Cerebellar cortex (tissue), 1 donor: ENCODE measurements at regions not wholly inside any gene's neighbourhood (a gene's known extent, or its start where the extent isn't known, plus 50 kb on each side); places are given as distances from the start of the nearest gene placed in this dataset.
"Not testable (repeated sequence)": the region's sequence is repeated elsewhere in the genome, so short reads cannot be mapped to it uniquely, and the experiment has no call there.

Experiments used
- DNase-seq: peaks from one replicate; pipeline ENCODE4 v3.0.0-alpha.2; 2015; ENCODE audit warnings: low spot score

- no peak for DNase-seq
Observed at GRCh38 chr2:19100570-19100969, 257.9 kb downstream of the OSR1 start.

- no peak for DNase-seq
Observed at GRCh38 chr2:19099181-19099580, 259.2 kb downstream of the OSR1 start.

GRCh38 chr2:19098467-19099160 is 259.8 kb downstream of the OSR1 start:
- DNase-seq = no peak

- DNase-seq = not testable (repeated sequence)
Observed at GRCh38 chr2:19089476-19089875, 268.9 kb downstream of the OSR1 start.

- DNase-seq = no peak
Observed at GRCh38 chr2:19086231-19086651, 272.2 kb downstream of the OSR1 start.

- DNase-seq = no peak
Observed at GRCh38 chr2:19078709-19079108, 279.7 kb downstream of the OSR1 start.

- DNase-seq = no peak
Observed at GRCh38 chr2:19073522-19073921, 284.9 kb downstream of the OSR1 start.

GRCh38 chr2:19072161-19072560 is 286.3 kb downstream of the OSR1 start:
- DNase-seq = no peak

GRCh38 chr2:19070886-19071285 is 287.5 kb downstream of the OSR1 start:
- no peak for DNase-seq

- DNase-seq = peak; percentile 88
Observed at GRCh38 chr2:19068206-19068605, 290.2 kb downstream of the OSR1 start.

GRCh38 chr2:19062370-19062769 is 296.1 kb downstream of the OSR1 start:
- no peak for DNase-seq

GRCh38 chr2:19059076-19059475 is 299.3 kb downstream of the OSR1 start:
- no peak for DNase-seq

- DNase-seq = no peak
Observed at GRCh38 chr2:19051203-19051831, 307.1 kb downstream of the OSR1 start.

- DNase-seq = no peak
Observed at GRCh38 chr2:19050354-19050753, 308.1 kb downstream of the OSR1 start.

- no peak for DNase-seq
Observed at GRCh38 chr2:19048593-19049266, 309.7 kb downstream of the OSR1 start.

- DNase-seq = peak; percentile 53
Observed at GRCh38 chr2:19046986-19047780, 311.2 kb downstream of the OSR1 start.

- no peak for DNase-seq
Observed at GRCh38 chr2:19045151-19045550, 313.3 kb downstream of the OSR1 start.

- DNase-seq = no peak
Observed at GRCh38 chr2:19043893-19044292, 314.5 kb downstream of the OSR1 start.

GRCh38 chr2:19041434-19042041 is 316.9 kb downstream of the OSR1 start:
- DNase-seq = no peak

- DNase-seq = no peak
Observed at GRCh38 chr2:19038071-19039015, 320.1 kb downstream of the OSR1 start.

- no peak for DNase-seq
Observed at GRCh38 chr2:19036091-19036490, 322.3 kb downstream of the OSR1 start.
